Smooth muscle cell of the brain vasculature (primary cell): ENCODE measurements at regions not wholly inside any gene's neighbourhood (a gene's known extent, or its start where the extent isn't known, plus 50 kb on each side); places are given as distances from the start of the nearest gene placed in this dataset.

Experiments
- DNase-seq: peaks from one replicate; pipeline ENCODE4 v3.0.0-alpha.2; 2012; ENCODE audit warnings: low read depth, low spot score

GRCh38 chr5:167765352-167765751, 526.1 kb upstream of the WWC1 start:
- DNase-seq = no peak

- DNase-seq = no peak
These were observed 524.5 kb upstream of the WWC1 start for GRCh38 chr5:167766957-167767356.

GRCh38 chr5:167767795-167768194, 523.6 kb upstream of the WWC1 start:
- DNase-seq = no peak

GRCh38 chr5:167769846-167770413, 521.5 kb upstream of the WWC1 start:
- DNase-seq = no peak

GRCh38 chr5:167770461-167770860, 521.0 kb upstream of the WWC1 start:
- no peak for DNase-seq

GRCh38 chr5:167771571-167771970, 519.9 kb upstream of the WWC1 start:
- no peak for DNase-seq

GRCh38 chr5:167773668-167774301, 517.7 kb upstream of the WWC1 start:
- DNase-seq = no peak

- DNase-seq = no peak
These were observed 513.7 kb upstream of the WWC1 start for GRCh38 chr5:167777746-167778145.

GRCh38 chr5:167778228-167778627, 513.2 kb upstream of the WWC1 start:
- DNase-seq = no peak

- no peak for DNase-seq
These were observed 511.8 kb upstream of the WWC1 start for GRCh38 chr5:167779644-167780043.

- DNase-seq = no peak
These were observed 511.3 kb upstream of the WWC1 start for GRCh38 chr5:167780177-167780576.

- no peak for DNase-seq
These were observed 508.2 kb upstream of the WWC1 start for GRCh38 chr5:167783145-167783817.

- DNase-seq = no peak
These were observed 506.3 kb upstream of the WWC1 start for GRCh38 chr5:167785106-167785505.

- DNase-seq = no peak
These were observed 505.5 kb upstream of the WWC1 start for GRCh38 chr5:167785901-167786300.

GRCh38 chr5:167786871-167787578, 504.4 kb upstream of the WWC1 start:
- no peak for DNase-seq

- DNase-seq = no peak
These were observed 501.4 kb upstream of the WWC1 start for GRCh38 chr5:167790045-167790444.

GRCh38 chr5:167790462-167791260, 500.8 kb upstream of the WWC1 start:
- no peak for DNase-seq

GRCh38 chr5:167792514-167792913, 498.9 kb upstream of the WWC1 start:
- DNase-seq = no peak

GRCh38 chr5:167793700-167794099, 497.7 kb upstream of the WWC1 start:
- no peak for DNase-seq

GRCh38 chr5:167794121-167794520, 497.3 kb upstream of the WWC1 start:
- no peak for DNase-seq

GRCh38 chr5:167796672-167797071, 494.8 kb upstream of the WWC1 start:
- DNase-seq = no peak

GRCh38 chr5:167797933-167798332, 493.5 kb upstream of the WWC1 start:
- no peak for DNase-seq
